ENCODE measurements at regions not wholly inside any gene's neighbourhood (a gene's known extent, or its start where the extent isn't known, plus 50 kb on each side); places are given as distances from the start of the nearest gene placed in this dataset.
"Not testable (repeated sequence)": the region's sequence is repeated elsewhere in the genome, so short reads cannot be mapped to it uniquely, and the experiment has no call there.

DNA sequence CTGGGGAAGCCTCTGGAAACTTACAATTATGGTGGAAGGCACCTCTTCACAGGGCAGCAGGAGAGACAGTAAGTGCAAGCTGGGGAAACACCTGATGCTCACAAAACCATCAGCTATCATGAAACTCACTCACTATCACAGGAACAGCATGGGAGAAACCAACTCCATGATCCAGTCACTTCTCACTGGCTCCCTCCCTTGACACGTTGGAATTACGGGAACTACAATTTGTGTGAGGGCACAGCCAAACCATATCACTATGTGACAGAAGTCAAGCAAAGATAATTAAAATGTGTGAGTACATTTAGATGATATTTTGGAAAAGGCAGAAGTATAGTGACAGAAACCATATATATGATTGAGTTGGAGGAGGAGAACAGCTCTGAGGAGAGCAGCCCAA is 474.0 kb upstream of the OLFM3 start:
- no peaks in the 10 kb centered on the region for H3K9me2 ChIP-seq (ENCODE audit: insufficient read depth)
- no peak overlapping the region for H3K4me2 ChIP-seq
- TF ChIP-seq, protein P1, sequence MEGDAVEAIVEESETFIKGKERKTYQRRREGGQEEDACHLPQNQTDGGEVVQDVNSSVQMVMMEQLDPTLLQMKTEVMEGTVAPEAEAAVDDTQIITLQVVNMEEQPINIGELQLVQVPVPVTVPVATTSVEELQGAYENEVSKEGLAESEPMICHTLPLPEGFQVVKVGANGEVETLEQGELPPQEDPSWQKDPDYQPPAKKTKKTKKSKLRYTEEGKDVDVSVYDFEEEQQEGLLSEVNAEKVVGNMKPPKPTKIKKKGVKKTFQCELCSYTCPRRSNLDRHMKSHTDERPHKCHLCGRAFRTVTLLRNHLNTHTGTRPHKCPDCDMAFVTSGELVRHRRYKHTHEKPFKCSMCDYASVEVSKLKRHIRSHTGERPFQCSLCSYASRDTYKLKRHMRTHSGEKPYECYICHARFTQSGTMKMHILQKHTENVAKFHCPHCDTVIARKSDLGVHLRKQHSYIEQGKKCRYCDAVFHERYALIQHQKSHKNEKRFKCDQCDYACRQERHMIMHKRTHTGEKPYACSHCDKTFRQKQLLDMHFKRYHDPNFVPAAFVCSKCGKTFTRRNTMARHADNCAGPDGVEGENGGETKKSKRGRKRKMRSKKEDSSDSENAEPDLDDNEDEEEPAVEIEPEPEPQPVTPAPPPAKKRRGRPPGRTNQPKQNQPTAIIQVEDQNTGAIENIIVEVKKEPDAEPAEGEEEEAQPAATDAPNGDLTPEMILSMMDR (conservative IDR thresholded peaks at IDR 0.05) = no peak
- H3F3A ChIP-seq (ENCODE audit: insufficient read depth, low read depth) = no peaks in the 10 kb centered on the region
- H3K4me1 ChIP-seq (replicated peaks; ENCODE audit: insufficient read depth) = no peaks in the 10 kb centered on the region
- no peaks in the 10 kb centered on the region for H4K20me1 ChIP-seq (ENCODE audit: insufficient read depth)
- H3K36me3 ChIP-seq (ENCODE audit: low read depth) = no peaks in the 10 kb centered on the region
- H3K79me2 ChIP-seq (ENCODE audit: low read depth) = no peaks in the 10 kb centered on the region
- CTCF ChIA-PET = no interaction called here
- H2AFZ ChIP-seq = no peak overlapping the region
- H3K27ac ChIP-seq = no peak overlapping the region
- no peak overlapping the region for H3K4me3 ChIP-seq
- no peaks in the 10 kb centered on the region for H3K27me3 ChIP-seq (ENCODE audit: insufficient read depth, low read depth)
- no peak for DNase-seq
- POLR2A ChIA-PET (ENCODE audit: unreplicated experiment) = no interaction called here
- BruUV-seq (replicated peaks) = no TSS peak
- intact Hi-C loops (cut with micrococcal nuclease; ENCODE audit: unreplicated experiment) = no loop called here
- no peaks in the 10 kb centered on the region for H3K9me3 ChIP-seq (ENCODE audit: insufficient read depth, low read depth)

DNA sequence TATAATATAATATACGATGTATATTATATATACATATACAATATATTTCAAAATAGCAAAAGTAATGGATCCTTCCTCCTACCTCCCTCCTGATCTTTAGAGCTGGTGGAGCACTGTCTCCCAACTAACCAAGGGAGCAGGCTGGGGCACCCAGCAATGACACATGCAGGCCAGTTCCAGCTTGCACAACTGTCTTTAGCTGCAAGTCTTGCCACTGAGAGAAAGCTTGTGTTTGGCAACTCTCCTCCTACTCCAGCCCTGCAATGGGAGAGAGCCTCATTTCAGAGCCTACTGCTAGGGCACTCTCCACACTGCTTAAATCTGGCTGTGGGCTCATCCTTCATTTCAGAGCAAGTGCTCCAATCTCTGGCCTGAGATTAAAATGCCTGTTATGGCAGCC is 469.8 kb upstream of the OLFM3 start:
- H3K9me2 ChIP-seq (ENCODE audit: insufficient read depth) = no peaks in the 10 kb centered on the region; the same call in 1 of the 2 replicates
- no peaks in the 10 kb centered on the region for H3K79me2 ChIP-seq (ENCODE audit: low read depth)
- H2AFZ ChIP-seq = no peak overlapping the region
- ChIA-PET POLR2A (ENCODE audit: unreplicated experiment) (no interaction called here), CTCF (no interaction called here)
- H4K20me1 ChIP-seq (ENCODE audit: insufficient read depth) = no peaks in the 10 kb centered on the region; the same call in 1 of the 2 replicates
- TF ChIP-seq, protein P1 (conservative IDR thresholded peaks at IDR 0.05) = no peak
- TF ChIP-seq EZH2 (IDR thresholded peaks at IDR 0.05; ENCODE audit: low read depth) = no peak
- no peak overlapping the region for H3K27ac ChIP-seq
- no TSS peak for BruUV-seq (replicated peaks)
- no peaks in the 10 kb centered on the region for H3K9me3 ChIP-seq (ENCODE audit: insufficient read depth, low read depth)
- H3F3A ChIP-seq (ENCODE audit: insufficient read depth, low read depth) = no peaks in the 10 kb centered on the region
- no peaks in the 10 kb centered on the region for H3K27me3 ChIP-seq (ENCODE audit: insufficient read depth, low read depth)
- intact Hi-C loops (cut with micrococcal nuclease; ENCODE audit: unreplicated experiment) = no loop called here
- DNase-seq = no peak
- no peak overlapping the region for H3K4me3 ChIP-seq
- no peak overlapping the region for H3K4me2 ChIP-seq
- H3K4me1 ChIP-seq (replicated peaks; ENCODE audit: insufficient read depth) = no peaks in the 10 kb centered on the region
- H3K36me3 ChIP-seq (ENCODE audit: low read depth) = no peaks in the 10 kb centered on the region

DNA sequence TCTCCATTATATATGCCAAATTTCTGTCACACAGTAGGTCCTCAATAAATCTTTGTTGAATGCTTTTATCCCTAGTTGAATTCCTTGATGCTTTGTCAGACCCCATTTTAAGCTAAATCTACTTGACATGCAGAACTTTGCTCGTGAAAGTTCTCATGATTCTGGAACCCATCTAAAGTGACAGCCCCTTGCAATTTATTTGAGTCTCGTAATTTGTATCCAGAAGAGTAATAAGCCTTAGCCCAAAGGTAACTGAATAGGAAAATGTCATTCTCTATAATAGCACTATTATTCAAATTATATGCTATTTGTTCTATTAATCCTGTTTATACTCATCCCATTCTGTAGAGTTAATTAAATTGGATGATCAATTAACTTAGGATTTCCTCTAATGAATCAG is 466.6 kb upstream of the OLFM3 start:
- H3K9me3 ChIP-seq (ENCODE audit: insufficient read depth, low read depth) = no peaks in the 10 kb centered on the region
- H3K4me1 ChIP-seq (replicated peaks; ENCODE audit: insufficient read depth) = no peaks in the 10 kb centered on the region
- H3K27me3 ChIP-seq (ENCODE audit: insufficient read depth, low read depth) = no peaks in the 10 kb centered on the region
- POLR2A ChIA-PET (ENCODE audit: unreplicated experiment) = no interaction called here
- TF ChIP-seq, protein P1 (conservative IDR thresholded peaks at IDR 0.05) = no peak
- no peak for TF ChIP-seq EZH2 (IDR thresholded peaks at IDR 0.05; ENCODE audit: low read depth)
- DNase-seq = no peak
- intact Hi-C loops (cut with micrococcal nuclease; ENCODE audit: unreplicated experiment) = no loop called here
- H3K4me3 ChIP-seq = no peak overlapping the region
- no peaks in the 10 kb centered on the region for H3F3A ChIP-seq (ENCODE audit: insufficient read depth, low read depth)
- no peaks in the 10 kb centered on the region; the same call in 1 of the 2 replicates for H3K9me2 ChIP-seq (ENCODE audit: insufficient read depth)
- H3K36me3 ChIP-seq (ENCODE audit: low read depth) = no peaks in the 10 kb centered on the region
- no peak overlapping the region for H3K27ac ChIP-seq
- BruUV-seq (replicated peaks) = no TSS peak
- no peak overlapping the region for H2AFZ ChIP-seq
- no peak overlapping the region for H3K4me2 ChIP-seq
- H3K79me2 ChIP-seq (ENCODE audit: low read depth) = no peaks in the 10 kb centered on the region
- CTCF ChIA-PET = no interaction called here
- H4K20me1 ChIP-seq (ENCODE audit: insufficient read depth) = no peaks in the 10 kb centered on the region; the same call in 1 of the 2 replicates

DNA sequence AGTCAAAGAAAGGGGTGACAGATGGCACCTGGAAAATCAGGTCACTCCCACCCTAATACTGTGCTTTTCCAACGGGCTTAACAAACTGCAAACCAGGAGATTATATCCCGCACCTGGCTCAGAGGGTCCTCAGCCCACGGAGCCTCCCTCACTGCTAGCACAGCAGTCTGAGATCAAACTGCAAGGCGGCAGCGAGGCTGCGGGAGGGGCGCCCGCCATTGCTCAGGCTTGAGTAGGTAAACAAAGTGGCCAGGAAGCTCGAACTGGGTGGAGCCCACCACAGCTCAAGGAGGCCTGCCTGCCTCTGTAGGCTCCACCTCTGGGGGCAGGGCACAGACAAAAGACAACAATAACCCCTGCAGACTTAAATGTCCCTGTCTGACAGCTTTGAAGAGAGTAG is 445.6 kb upstream of the OLFM3 start:
- H3K9me2 ChIP-seq (ENCODE audit: insufficient read depth); H3K4me2 ChIP-seq; H2AFZ ChIP-seq; H3K9me3 ChIP-seq (ENCODE audit: insufficient read depth, low read depth); intact Hi-C loops (cut with micrococcal nuclease; ENCODE audit: unreplicated experiment); H4K20me1 ChIP-seq (ENCODE audit: insufficient read depth); H3K79me2 ChIP-seq (ENCODE audit: low read depth); H3K27me3 ChIP-seq (ENCODE audit: insufficient read depth, low read depth); H3F3A ChIP-seq (ENCODE audit: insufficient read depth, low read depth); BruUV-seq (replicated peaks); H3K36me3 ChIP-seq (ENCODE audit: low read depth); H3K27ac ChIP-seq; POLR2A ChIA-PET (ENCODE audit: unreplicated experiment); H3K4me1 ChIP-seq (replicated peaks; ENCODE audit: insufficient read depth); DNase-seq; H3K4me3 ChIP-seq: not testable (repeated sequence)
- CTCF ChIA-PET = interaction anchor here (0.7 kb wide), 1 partner anchor 100 kb away, joined by 3 read pairs; no protein-coding TSS in a partner anchor

All from PC-9 (cell line).